WERI-Rb-1 (cell line): ENCODE measurements at regions not wholly inside any gene's neighbourhood (a gene's known extent, or its start where the extent isn't known, plus 50 kb on each side); places are given as distances from the start of the nearest gene placed in this dataset.

Experiments
- DNase-seq: peaks from one replicate; pipeline ENCODE4 v3.0.0-alpha.2; 2020
- H3K27ac ChIP-seq: fragments of 250-450 bp; sonication (Bioruptor Pico); 2 replicates; pipeline ENCODE4 v1.5.1; 2020; ENCODE audit warnings: mild to moderate bottlenecking, moderate library complexity
- H3K27me3 ChIP-seq: fragments of 250-450 bp; sonication (Bioruptor Pico); 2 replicates; pipeline ENCODE4 v1.5.1; 2021; ENCODE audit warnings: mild to moderate bottlenecking, low read depth, moderate library complexity; ENCODE audit not compliant: insufficient read depth, severe bottlenecking
- H3K36me3 ChIP-seq: fragments of 250-450 bp; sonication (Bioruptor Pico); 2 replicates; pipeline ENCODE4 v1.5.1; 2020; ENCODE audit warnings: mild to moderate bottlenecking, moderate library complexity
- H3K4me3 ChIP-seq: 2 replicates; pipeline ENCODE4 v1.5.1; 2011; ENCODE audit warnings: low read depth, mild to moderate bottlenecking, control low read depth, low read length
- H3K9me3 ChIP-seq: fragments of 250-450 bp; sonication (Bioruptor Pico); 2 replicates; pipeline ENCODE4 v1.5.1; 2021; ENCODE audit warnings: mild to moderate bottlenecking, moderate library complexity; ENCODE audit not compliant: severe bottlenecking
- TF ChIP-seq, protein P1 (sequence below): IDR thresholded peaks from 2 replicates; pipeline ENCODE4 v1.5.1; 2011; ENCODE audit warnings: low read depth, mild to moderate bottlenecking, control low read depth, inconsistent platforms, low read length

DNA sequence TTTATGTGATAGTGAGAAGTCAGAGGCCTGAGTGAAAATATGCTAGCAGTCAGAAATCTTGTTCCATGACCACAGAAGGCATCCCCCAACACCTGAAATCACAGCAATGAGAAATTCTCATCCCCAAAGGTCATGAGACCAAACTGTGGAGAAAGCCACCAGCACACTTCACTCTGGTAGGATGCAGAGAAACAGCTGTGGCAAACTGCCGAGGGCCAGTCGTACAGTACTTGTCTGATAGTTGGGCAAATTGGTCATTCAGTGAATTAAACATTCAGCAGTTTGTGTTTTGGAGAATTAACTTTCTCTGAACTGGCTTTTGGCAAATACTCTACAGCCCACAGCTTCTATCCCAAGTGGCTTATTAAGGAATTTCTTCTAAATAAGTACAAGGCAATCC is 117.2 kb downstream of the TSN start:
- Histone ChIP-seq H3K27me3 (no peaks in the 10 kb centered on the region), H3K4me3 (no peak overlapping the region), H3K9me3 (no peaks in the 10 kb centered on the region), H3K36me3 (no peaks in the 10 kb centered on the region), H3K27ac (no peak overlapping the region)
- TF ChIP-seq, protein P1, sequence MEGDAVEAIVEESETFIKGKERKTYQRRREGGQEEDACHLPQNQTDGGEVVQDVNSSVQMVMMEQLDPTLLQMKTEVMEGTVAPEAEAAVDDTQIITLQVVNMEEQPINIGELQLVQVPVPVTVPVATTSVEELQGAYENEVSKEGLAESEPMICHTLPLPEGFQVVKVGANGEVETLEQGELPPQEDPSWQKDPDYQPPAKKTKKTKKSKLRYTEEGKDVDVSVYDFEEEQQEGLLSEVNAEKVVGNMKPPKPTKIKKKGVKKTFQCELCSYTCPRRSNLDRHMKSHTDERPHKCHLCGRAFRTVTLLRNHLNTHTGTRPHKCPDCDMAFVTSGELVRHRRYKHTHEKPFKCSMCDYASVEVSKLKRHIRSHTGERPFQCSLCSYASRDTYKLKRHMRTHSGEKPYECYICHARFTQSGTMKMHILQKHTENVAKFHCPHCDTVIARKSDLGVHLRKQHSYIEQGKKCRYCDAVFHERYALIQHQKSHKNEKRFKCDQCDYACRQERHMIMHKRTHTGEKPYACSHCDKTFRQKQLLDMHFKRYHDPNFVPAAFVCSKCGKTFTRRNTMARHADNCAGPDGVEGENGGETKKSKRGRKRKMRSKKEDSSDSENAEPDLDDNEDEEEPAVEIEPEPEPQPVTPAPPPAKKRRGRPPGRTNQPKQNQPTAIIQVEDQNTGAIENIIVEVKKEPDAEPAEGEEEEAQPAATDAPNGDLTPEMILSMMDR, result no peak
- no peak for DNase-seq

GRCh38 chr2:121873864-121874263 is 118.4 kb downstream of the TSN start:
- TF ChIP-seq, protein P1, result no peak
- H3K4me3 ChIP-seq, result no peak overlapping the region
- H3K9me3 ChIP-seq, result no peaks in the 10 kb centered on the region
- H3K27me3 ChIP-seq, result no peaks in the 10 kb centered on the region
- H3K27ac ChIP-seq, result no peak overlapping the region
- no peaks in the 10 kb centered on the region for H3K36me3 ChIP-seq
- DNase-seq, result no peak

DNA sequence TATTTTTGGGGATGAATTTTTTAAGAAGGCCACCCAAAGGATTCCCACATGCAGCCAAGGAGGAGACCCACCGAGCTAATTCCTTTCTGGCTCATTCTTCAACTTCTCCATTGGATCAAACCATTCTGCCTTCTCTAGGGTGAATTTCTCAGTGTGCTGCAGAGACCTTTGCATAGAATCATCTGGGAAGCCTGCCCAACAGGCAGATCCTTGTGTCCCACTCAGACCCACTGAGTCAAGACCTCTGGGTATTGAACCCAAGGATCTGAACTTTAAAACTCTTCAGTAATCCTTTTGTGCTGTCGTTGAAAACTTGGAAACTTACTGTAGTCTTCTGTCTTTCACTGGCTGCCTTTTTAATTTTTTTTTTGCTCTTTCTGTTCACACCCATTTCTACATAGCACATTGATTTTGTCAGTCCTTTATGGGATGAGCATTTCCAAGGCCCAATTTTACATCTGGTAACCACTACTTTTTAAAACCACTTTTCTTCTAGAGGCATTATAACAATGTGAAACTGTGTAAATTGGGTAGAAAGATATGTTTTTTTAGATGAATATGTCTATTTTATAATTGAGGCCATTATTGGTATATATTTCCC is 120.2 kb downstream of the TSN start:
- DNase-seq, result no peak
- H3K9me3 ChIP-seq, result no peaks in the 10 kb centered on the region
- H3K4me3 ChIP-seq, result no peak overlapping the region
- H3K27ac ChIP-seq, result no peak overlapping the region
- no peaks in the 10 kb centered on the region for H3K36me3 ChIP-seq
- H3K27me3 ChIP-seq, result no peaks in the 10 kb centered on the region
- TF ChIP-seq, protein P1, result no peak

GRCh38 chr2:121877366-121877765 is 121.9 kb downstream of the TSN start:
- no peak for DNase-seq
- TF ChIP-seq, protein P1, result no peak
- Histone ChIP-seq H3K27me3 (no peaks in the 10 kb centered on the region), H3K27ac (no peak overlapping the region), H3K4me3 (no peak overlapping the region), H3K36me3 (no peaks in the 10 kb centered on the region), H3K9me3 (no peaks in the 10 kb centered on the region)

GRCh38 chr2:121880283-121880682 is 124.8 kb downstream of the TSN start:
- Histone ChIP-seq H3K27ac (no peak overlapping the region), H3K36me3 (no peaks in the 10 kb centered on the region), H3K9me3 (no peaks in the 10 kb centered on the region), H3K27me3 (no peaks in the 10 kb centered on the region), H3K4me3 (no peak overlapping the region)
- no peak for DNase-seq
- TF ChIP-seq, protein P1, result no peak

DNA sequence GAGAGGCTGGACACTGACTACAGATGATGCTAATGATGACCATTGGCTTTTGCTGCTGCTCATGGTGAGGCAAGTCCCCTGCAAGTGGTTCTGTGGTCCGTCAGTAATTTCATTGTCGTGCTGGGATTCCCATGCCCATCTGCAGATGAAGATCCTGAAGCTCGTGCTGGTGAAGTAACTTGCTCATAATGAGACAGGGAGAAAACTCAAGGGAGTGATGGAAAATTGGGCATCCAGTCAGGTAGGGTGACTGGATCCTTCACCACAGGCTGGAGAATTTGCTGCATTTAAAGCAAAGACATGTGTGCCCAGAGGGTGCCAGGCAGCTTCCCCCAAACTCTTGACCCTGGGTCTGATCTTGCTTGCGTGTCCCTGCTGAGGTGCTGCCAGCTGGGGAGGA is 125.6 kb downstream of the TSN start:
- H3K27ac ChIP-seq, result no peak overlapping the region
- H3K4me3 ChIP-seq, result no peak overlapping the region
- DNase-seq, result no peak
- H3K36me3 ChIP-seq, result no peaks in the 10 kb centered on the region
- H3K9me3 ChIP-seq, result no peaks in the 10 kb centered on the region
- TF ChIP-seq, protein P1, result no peak
- H3K27me3 ChIP-seq, result no peaks in the 10 kb centered on the region
